ENCODE measurements at regions not wholly inside any gene's neighbourhood (a gene's known extent, or its start where the extent isn't known, plus 50 kb on each side); places are given as distances from the start of the nearest gene placed in this dataset.
A peak's percentile ranks its signal among the peaks of the same experiment; 100 is the strongest.

DNA sequence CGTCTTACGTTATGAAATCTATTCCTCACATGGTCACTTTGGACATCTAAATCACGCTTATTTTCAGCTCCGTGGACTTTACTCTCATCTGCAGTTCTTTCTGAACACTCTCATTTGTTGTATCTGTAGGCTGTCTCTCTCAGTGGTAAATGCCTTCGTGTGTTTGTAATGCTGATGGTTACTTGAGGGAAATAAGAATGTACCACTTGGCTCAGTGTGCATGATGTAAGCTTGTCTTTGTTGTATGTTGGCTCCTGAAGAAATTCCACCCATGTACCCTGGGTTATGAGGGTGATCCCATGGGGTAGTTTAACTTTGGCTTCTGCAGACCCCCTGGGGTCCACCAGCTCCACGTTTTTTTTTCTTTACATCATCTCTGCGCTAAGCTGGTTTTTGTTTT lies 378.4 kb downstream of the SETD4 start:
- Histone ChIP-seq H3K9me3 (ENCODE audit: control insufficient read depth, low read length) (no peaks in the 10 kb centered on the region), H3K27me3 (replicated peaks; ENCODE audit: control insufficient read depth, insufficient read depth, low read length) (no peaks in the 10 kb centered on the region), H3K9ac (ENCODE audit: low read length) (no peak overlapping the region), H3K36me3 (ENCODE audit: control insufficient read depth, insufficient read depth, low read length, severe bottlenecking) (no peaks in the 10 kb centered on the region), H3K4me1 (ENCODE audit: control insufficient read depth, insufficient read depth, low read length) (no peaks in the 10 kb centered on the region), H3K4me3 (ENCODE audit: low read length) (no peak overlapping the region)
- DNase-seq (ENCODE audit: low read depth), result no peak

DNA sequence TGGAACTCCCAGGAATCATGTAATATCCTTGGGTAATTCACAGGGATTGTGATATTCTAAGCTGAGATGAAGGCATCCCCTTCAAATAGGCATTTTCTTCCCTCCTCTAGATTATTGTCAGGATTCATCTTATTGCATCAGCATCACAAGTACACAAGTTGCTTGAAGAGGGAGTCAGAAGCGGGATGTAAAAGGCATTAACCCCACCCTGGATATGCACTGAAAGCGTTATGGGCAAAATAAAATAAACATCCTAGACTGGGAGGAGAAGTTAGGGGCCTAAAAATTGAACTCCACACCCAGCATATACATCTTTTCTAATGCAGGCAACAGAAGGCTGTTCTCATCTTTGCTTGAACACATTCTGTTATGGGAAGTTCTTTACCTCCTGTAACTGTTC lies 381.2 kb downstream of the SETD4 start:
- Histone ChIP-seq H3K4me3 (ENCODE audit: low read length) (no peak overlapping the region), H3K4me1 (ENCODE audit: control insufficient read depth, insufficient read depth, low read length) (no peaks in the 10 kb centered on the region), H3K9ac (ENCODE audit: low read length) (no peak overlapping the region), H3K9me3 (ENCODE audit: control insufficient read depth, low read length) (no peaks in the 10 kb centered on the region), H3K27me3 (replicated peaks; ENCODE audit: control insufficient read depth, insufficient read depth, low read length) (no peaks in the 10 kb centered on the region), H3K36me3 (ENCODE audit: control insufficient read depth, insufficient read depth, low read length, severe bottlenecking) (no peaks in the 10 kb centered on the region)
- no peak for DNase-seq (ENCODE audit: low read depth)

DNA sequence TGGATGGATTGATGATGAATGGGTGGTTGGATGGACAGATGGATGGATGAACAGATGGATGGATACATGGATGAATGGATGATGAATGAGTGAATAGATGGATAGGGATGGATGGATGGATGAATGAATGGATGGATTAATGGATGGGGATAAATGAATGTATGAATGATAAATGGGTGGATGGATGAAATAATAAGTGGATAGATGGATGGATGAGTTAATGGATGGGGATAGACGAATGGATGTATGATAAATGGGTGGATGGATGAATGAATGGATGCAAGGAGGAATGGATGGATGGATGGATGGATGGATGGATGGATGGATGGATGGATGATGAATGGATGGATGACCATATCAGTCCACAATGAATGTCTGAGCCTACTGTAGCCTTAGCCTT lies 381.9 kb downstream of the SETD4 start:
- no peak overlapping the region for H3K9ac ChIP-seq (ENCODE audit: low read length)
- H3K9me3 ChIP-seq (ENCODE audit: control insufficient read depth, low read length), result no peaks in the 10 kb centered on the region
- no peak for DNase-seq (ENCODE audit: low read depth)
- no peaks in the 10 kb centered on the region for H3K36me3 ChIP-seq (ENCODE audit: control insufficient read depth, insufficient read depth, low read length, severe bottlenecking)
- no peak overlapping the region for H3K4me3 ChIP-seq (ENCODE audit: low read length)
- H3K27me3 ChIP-seq (replicated peaks; ENCODE audit: control insufficient read depth, insufficient read depth, low read length), result no peaks in the 10 kb centered on the region
- no peaks in the 10 kb centered on the region for H3K4me1 ChIP-seq (ENCODE audit: control insufficient read depth, insufficient read depth, low read length)

DNA sequence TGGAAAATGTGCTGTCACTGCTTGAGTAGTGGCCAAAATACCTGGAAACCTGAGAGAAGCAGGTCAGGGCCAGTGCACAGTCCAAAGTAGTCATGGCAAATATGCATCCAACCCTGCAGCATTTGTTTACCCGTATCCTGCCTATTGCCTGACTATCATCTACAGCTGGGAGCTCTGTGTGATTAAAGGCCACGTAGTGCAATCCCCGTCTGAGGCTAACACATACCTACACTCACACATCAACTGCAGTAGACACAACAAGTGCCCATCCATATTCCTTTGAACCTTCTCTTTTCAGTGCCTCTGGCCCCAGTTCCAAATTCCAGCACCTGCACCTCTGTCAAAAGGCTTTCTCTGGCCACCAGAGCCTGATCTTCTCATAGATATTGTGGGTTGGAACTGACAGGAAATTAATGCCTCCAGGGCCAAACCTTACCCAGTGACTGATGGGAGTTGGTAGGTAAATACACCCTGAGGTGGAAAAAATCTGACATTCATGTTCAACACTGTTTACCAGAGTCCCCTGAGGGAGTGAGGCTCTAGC lies 383.0 kb downstream of the SETD4 start:
- no peak for DNase-seq (ENCODE audit: low read depth)
- Histone ChIP-seq H3K4me3 (ENCODE audit: low read length) (no peak overlapping the region), H3K4me1 (ENCODE audit: control insufficient read depth, insufficient read depth, low read length) (no peaks in the 10 kb centered on the region), H3K36me3 (ENCODE audit: control insufficient read depth, insufficient read depth, low read length, severe bottlenecking) (no peaks in the 10 kb centered on the region), H3K27me3 (replicated peaks; ENCODE audit: control insufficient read depth, insufficient read depth, low read length) (no peaks in the 10 kb centered on the region), H3K9ac (ENCODE audit: low read length) (no peak overlapping the region), H3K9me3 (ENCODE audit: control insufficient read depth, low read length) (no peaks in the 10 kb centered on the region)

DNA sequence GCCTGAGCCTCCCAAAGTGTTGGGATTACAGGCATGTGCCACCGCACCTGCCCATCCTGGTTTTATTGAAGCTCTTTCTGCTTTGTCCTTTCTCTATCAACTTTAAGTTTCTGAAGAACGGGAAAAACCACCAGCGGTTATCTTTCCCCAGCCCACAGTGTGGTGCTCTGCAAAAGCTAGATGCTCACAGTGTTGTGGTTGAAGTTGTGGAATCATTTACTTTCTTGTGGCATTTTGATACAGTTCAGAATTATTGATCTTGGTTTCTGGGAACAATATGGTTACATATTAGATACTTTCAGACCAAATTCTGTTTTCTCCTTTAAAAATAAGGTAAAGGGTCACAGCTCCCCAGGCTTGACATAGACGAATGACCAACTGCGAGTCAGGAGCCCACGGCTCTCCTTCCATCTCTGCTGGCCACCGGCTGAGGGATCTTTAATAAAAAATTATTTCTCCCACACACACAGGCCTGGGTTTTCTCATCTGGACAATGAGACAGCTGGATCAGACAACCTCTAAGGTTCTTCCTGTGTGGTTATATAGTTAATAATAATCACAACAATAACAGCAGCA lies 385.3 kb downstream of the SETD4 start:
- no peaks in the 10 kb centered on the region for H3K4me1 ChIP-seq (ENCODE audit: control insufficient read depth, insufficient read depth, low read length)
- H3K9ac ChIP-seq (ENCODE audit: low read length), result no peak overlapping the region
- H3K27me3 ChIP-seq (replicated peaks; ENCODE audit: control insufficient read depth, insufficient read depth, low read length), result no peaks in the 10 kb centered on the region
- H3K9me3 ChIP-seq (ENCODE audit: control insufficient read depth, low read length), result no peaks in the 10 kb centered on the region
- no peak overlapping the region for H3K4me3 ChIP-seq (ENCODE audit: low read length)
- H3K36me3 ChIP-seq (ENCODE audit: control insufficient read depth, insufficient read depth, low read length, severe bottlenecking), result no peaks in the 10 kb centered on the region
- DNase-seq (ENCODE audit: low read depth), result no peak

DNA sequence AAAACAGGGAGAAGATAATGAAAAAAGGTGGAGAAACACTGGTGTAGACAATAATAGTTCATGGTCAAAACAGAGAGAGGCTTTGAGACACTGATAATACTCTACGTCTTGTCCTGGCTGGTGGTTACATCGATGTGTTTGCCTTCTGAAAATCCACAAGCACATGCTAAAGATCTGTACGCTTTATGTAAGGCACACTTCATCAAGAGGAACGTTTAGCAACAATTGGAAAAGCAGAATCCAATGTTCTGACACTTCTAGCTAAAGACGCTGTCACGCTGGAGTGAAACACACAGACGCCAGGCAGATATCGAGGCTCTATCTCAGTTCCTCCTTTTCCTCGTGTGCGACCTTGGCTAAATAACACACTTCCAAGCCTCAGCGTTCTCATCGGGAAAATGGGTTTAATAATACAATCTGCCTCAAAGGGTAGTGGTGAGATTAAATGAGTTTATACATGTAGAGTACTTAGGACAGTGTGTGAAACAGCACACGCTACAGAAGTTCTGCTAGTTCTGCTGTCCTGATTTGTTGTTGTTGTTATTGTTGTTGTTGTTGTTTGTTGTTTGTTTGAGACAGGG lies 386.1 kb downstream of the SETD4 start:
- Histone ChIP-seq H3K4me3 (ENCODE audit: low read length) (no peak overlapping the region), H3K9me3 (ENCODE audit: control insufficient read depth, low read length) (no peaks in the 10 kb centered on the region), H3K9ac (ENCODE audit: low read length) (no peak overlapping the region), H3K36me3 (ENCODE audit: control insufficient read depth, insufficient read depth, low read length, severe bottlenecking) (no peaks in the 10 kb centered on the region), H3K27me3 (replicated peaks; ENCODE audit: control insufficient read depth, insufficient read depth, low read length) (no peaks in the 10 kb centered on the region), H3K4me1 (ENCODE audit: control insufficient read depth, insufficient read depth, low read length) (no peaks in the 10 kb centered on the region)
- DNase-seq (ENCODE audit: low read depth), result no peak

DNA sequence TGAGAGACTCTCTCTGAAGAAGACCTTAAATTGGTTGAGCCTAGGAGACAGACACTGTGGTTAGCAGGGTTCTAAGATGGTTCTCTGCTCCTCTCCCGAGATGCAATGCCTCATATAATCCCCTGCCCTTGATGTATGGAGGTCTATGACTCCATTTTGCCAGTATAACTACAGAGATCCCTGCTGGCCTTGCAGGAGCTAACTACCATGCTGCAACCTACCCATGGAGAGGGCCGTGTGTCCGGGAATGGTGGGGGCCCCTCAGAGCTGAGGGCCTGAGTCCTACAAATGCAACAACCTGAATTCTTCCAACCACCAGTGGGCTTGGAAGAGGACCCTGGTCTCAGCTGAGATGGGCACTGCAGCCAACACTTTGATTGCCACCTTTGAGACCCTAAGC lies 388.0 kb downstream of the SETD4 start:
- no peak overlapping the region for H3K9ac ChIP-seq (ENCODE audit: low read length)

DNA sequence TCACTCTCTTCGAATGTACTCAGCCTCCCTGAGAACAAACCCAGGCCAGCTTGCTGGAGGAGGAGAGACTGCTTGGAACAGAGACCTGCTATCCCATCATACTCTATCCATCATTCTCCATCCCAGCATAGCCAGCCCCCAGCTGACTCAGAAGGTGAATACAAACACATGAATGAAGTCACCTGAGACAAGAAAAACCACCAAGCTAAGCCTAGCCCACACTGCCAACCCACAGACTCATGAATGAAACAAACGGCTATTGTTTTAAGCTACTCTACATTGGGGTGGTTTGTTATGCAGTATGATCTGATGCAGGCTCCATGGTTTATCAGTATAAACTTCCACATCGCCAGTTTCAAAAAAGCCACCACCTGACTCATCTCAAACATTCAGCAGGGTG lies 395.6 kb downstream of the SETD4 start:
- Histone ChIP-seq H3K9ac (ENCODE audit: low read length) (no peak overlapping the region), H3K4me1 (ENCODE audit: control insufficient read depth, insufficient read depth, low read length) (no peaks in the 10 kb centered on the region), H3K4me3 (ENCODE audit: low read length) (no peak overlapping the region), H3K9me3 (ENCODE audit: control insufficient read depth, low read length) (peaks cover 3% of the 10 kb centered on the region), H3K36me3 (ENCODE audit: control insufficient read depth, insufficient read depth, low read length, severe bottlenecking) (no peaks in the 10 kb centered on the region), H3K27me3 (replicated peaks; ENCODE audit: control insufficient read depth, insufficient read depth, low read length) (no peaks in the 10 kb centered on the region)
- DNase-seq (ENCODE audit: low read depth), result no peak

More for the DNA sequence above, 388.0 kb downstream of the SETD4 start:
- Histone ChIP-seq H3K4me1 (ENCODE audit: control insufficient read depth, insufficient read depth, low read length) (no peaks in the 10 kb centered on the region), H3K4me3 (ENCODE audit: low read length) (no peak overlapping the region), H3K9me3 (ENCODE audit: control insufficient read depth, low read length) (no peaks in the 10 kb centered on the region), H3K36me3 (ENCODE audit: control insufficient read depth, insufficient read depth, low read length, severe bottlenecking) (no peaks in the 10 kb centered on the region), H3K27me3 (replicated peaks; ENCODE audit: control insufficient read depth, insufficient read depth, low read length) (no peaks in the 10 kb centered on the region)
- DNase-seq (ENCODE audit: low read depth), result no peak

DNA sequence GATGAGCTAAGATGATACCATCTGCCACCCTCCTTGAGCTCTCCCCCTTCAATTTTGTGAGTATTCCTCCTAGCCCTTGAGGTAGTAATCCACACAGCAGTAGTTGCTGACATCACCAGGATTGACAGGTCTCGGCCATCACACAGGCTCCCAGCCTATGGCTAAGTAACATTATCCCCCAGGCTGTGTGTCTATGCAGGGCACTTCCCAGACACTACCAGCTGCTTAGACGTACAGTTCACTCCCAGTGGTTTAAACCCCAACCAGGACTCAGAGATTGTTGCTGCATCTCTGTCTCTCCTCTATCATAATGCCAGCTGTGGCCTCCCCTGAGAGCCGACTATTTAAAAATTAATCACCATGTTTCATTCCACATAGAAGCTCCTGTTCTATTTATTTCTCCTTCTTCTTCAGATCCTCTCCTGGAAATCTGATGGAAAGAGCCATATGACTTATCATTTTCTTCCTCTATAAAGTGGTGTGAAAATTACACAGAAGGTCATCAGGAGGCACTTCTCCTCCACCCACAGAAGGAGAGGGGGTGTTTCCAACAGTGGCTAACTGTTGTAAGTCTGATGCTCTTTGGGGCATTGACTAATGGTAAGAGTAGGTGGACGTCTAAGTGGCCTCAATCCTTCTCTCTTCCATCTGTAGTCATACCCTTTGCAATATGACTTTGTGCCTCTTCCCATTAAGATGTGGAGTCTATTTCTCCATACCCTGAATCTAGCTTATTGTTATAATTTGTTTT lies 396.3 kb downstream of the SETD4 start:
- no peak for DNase-seq (ENCODE audit: low read depth)
- Histone ChIP-seq H3K27me3 (replicated peaks; ENCODE audit: control insufficient read depth, insufficient read depth, low read length) (no peaks in the 10 kb centered on the region), H3K9me3 (ENCODE audit: control insufficient read depth, low read length) (peaks cover 3% of the 10 kb centered on the region), H3K36me3 (ENCODE audit: control insufficient read depth, insufficient read depth, low read length, severe bottlenecking) (no peaks in the 10 kb centered on the region), H3K4me1 (ENCODE audit: control insufficient read depth, insufficient read depth, low read length) (no peaks in the 10 kb centered on the region), H3K4me3 (ENCODE audit: low read length) (no peak overlapping the region), H3K9ac (ENCODE audit: low read length) (no peak overlapping the region)

DNA sequence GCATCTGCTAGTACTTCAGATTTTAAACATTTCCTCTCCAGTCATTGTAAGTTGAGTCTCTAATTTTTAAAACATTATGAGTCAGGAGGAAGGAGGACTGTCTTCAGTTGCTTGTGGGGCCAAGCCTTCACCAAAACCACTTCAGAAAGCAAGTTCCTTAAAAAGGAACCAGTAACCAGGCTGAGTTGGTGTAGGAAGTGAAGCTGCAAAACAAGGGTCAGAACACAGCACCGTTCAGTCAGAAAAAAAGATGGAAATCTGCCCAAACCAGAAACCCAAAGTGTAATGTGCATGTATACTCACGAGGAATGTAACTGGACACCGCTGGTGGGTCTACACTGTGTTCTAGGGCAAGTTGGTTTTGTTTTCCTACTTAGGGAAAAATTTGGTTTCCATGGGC lies 402.1 kb downstream of the SETD4 start:
- peak; percentile 81 for DNase-seq (ENCODE audit: low read depth)
- no peaks in the 10 kb centered on the region for H3K27me3 ChIP-seq (replicated peaks; ENCODE audit: control insufficient read depth, insufficient read depth, low read length)
- no peak overlapping the region for H3K9ac ChIP-seq (ENCODE audit: low read length)
- peaks cover 3% of the 10 kb centered on the region for H3K9me3 ChIP-seq (ENCODE audit: control insufficient read depth, low read length)
- H3K4me1 ChIP-seq (ENCODE audit: control insufficient read depth, insufficient read depth, low read length), result peaks cover 7% of the 10 kb centered on the region
- H3K4me3 ChIP-seq (ENCODE audit: low read length), result no peak overlapping the region
- H3K36me3 ChIP-seq (ENCODE audit: control insufficient read depth, insufficient read depth, low read length, severe bottlenecking), result no peaks in the 10 kb centered on the region

DNA sequence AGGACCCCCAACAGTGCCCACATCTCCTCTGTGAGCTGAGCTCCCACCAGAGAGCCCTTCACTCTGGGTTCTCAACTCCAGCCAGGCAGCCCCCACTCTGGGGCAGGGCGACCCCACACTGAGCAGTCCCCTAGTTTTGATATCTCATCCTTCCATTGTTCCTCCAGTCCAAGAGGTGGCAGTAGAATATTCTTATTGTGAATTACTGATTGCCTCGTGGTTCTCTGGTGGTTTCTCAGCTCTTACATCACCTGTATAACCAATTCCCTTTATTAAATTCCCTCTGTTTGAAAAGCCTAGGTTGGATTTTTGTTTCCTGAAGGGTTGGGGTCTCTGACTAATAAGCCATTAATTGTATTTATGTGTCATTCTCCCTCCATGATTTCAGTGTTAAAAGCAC lies 407.5 kb downstream of the SETD4 start:
- no peaks in the 10 kb centered on the region for H3K27me3 ChIP-seq (replicated peaks; ENCODE audit: control insufficient read depth, insufficient read depth, low read length)
- DNase-seq (ENCODE audit: low read depth), result no peak
- H3K9me3 ChIP-seq (ENCODE audit: control insufficient read depth, low read length), result no peaks in the 10 kb centered on the region
- no peak overlapping the region for H3K9ac ChIP-seq (ENCODE audit: low read length)
- H3K4me1 ChIP-seq (ENCODE audit: control insufficient read depth, insufficient read depth, low read length), result peaks cover 8% of the 10 kb centered on the region
- H3K36me3 ChIP-seq (ENCODE audit: control insufficient read depth, insufficient read depth, low read length, severe bottlenecking), result no peaks in the 10 kb centered on the region
- no peak overlapping the region for H3K4me3 ChIP-seq (ENCODE audit: low read length)
